GM12892 (cell line): ENCODE measurements at regions not wholly inside any gene's neighbourhood (a gene's known extent, or its start where the extent isn't known, plus 50 kb on each side); places are given as distances from the start of the nearest gene placed in this dataset.
"Not testable (repeated sequence)": the region's sequence is repeated elsewhere in the genome, so short reads cannot be mapped to it uniquely, and the experiment has no call there.

Experiments used
- DNase-seq: peaks from one replicate; pipeline ENCODE4 v3.0.0; 2011; ENCODE audit not compliant: insufficient read length
- FAIRE-seq: peaks from 2 replicates; lab custom pipeline; 2011; peaks lifted over from hg19 to GRCh38; lab: Jason Lieb, UNC
- POLR2A ChIP-seq: IDR thresholded peaks from 2 replicates; pipeline ENCODE4 v1.6.1; 2011; ENCODE audit warnings: low read depth, low read length, control low read depth
- POLR2AphosphoS5 ChIP-seq: IDR thresholded peaks from 2 replicates; pipeline ENCODE4 v1.6.1; 2011; ENCODE audit warnings: low read depth, low read length, control low read depth
- TAF1 ChIP-seq: IDR thresholded peaks from 2 replicates; pipeline ENCODE4 v1.6.1; 2011; ENCODE audit warnings: low read depth, mild to moderate bottlenecking, control low read depth, low read length, borderline replicate concordance

DNA sequence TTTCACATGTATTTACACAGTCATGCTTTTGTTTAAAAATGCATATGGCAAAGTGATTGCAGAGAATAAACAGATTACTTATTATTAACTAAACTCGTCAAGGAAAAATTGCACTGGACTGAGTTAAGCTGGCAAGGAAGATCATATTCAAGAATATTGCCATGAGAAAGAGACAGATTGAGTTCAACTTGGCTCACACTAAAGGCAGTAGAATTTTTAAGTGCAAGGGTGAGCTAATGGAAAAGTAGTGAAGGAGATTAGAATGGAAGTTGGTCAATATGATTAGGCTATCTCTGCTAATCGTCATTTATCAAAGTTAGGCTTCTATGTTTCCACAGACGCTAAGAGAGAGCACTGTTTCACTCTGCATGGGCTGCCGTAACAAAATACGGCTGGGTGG is 557.6 kb downstream of the PRR16 start:
- FAIRE-seq (no peak), DNase-seq (no peak)
- TF ChIP-seq TAF1 (no peak), POLR2AphosphoS5 (no peak), POLR2A (no peak)

DNA sequence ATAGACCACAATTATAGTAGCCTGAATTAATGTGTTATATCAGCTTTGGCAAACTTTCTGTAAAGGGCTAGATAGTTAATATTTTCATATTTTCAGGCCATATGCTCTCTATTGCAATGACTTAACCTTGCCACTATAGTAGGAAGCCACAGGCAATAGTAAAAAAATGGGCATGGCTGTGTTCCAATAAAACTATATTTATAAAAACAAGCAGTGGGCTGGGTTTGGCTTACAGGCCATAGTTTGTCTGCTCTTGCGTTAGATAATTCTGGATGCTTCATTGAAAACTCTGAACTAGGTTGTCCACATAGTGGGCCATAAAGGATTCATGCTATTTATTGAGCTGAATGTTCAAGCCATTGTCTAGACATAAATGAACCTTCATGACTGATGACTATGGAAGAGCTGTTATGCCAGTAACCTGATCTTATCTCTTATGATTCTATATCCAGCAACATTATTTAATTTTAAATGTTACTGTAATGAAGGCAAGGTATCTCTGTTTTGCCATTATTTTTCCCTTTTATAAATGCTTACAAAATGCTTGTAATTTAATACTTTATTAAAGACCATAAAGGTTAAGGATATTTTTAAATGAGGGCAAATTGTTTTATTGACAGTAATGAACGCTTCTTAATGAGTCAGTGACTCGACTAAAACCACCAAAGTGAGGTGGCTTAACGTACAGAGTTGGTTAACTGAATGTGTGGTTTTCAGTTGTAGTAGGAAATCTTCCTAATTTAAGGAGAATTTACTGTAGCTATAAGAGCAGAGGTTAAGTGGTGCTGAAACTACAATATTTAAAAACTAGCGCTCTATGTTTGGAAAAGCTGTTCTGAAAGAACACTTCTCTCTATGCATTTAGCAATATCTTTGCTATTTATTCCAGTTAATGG is 560.6 kb downstream of the PRR16 start:
- TF ChIP-seq TAF1 (no peak), POLR2AphosphoS5 (no peak), POLR2A (no peak)
- DNase-seq (no peak), FAIRE-seq (no peak)

DNA sequence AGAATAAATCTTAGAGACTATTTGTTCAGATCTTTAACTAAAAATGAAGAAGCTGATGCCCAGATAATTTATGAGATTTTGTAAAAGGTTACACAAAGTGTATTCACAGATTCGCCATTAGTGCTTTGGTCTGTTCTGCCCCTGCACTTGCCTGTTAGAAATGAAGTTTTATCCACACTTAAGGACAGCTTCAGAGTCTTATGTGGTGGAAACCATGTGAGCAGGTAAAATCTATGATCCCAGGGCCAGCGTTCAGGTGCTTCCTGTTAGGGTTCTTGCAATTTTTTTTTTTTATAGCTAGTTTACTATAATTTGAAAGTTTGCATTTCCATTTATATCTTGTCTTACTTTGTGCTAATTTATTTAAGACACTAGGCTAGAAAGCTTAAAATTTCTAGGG is 561.6 kb downstream of the PRR16 start:
- FAIRE-seq, result no peak
- DNase-seq, result no peak
- TF ChIP-seq TAF1, result no peak
- TF ChIP-seq POLR2A, result no peak
- no peak for TF ChIP-seq POLR2AphosphoS5

DNA sequence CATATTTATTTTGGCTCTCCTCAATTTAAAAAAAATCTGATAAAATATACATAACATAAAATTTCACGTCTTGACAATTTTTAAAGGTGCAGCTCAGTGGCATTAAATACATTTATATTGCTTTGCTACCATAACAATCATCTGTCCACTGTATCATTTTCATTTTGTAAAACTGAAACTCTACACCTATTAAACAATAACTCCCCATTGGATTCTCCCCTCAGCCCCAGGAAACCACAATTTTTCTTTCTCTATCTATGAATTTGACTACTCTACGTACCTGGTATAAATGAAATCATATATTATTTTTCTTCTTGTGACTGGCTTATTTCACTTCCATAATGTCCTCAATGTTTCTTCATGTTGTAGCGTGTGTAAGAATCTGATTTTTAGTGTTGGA is 563.5 kb downstream of the PRR16 start:
- no peak for FAIRE-seq
- DNase-seq, result no peak
- TF ChIP-seq POLR2A, result no peak
- TF ChIP-seq POLR2AphosphoS5, result no peak
- TF ChIP-seq TAF1, result no peak

DNA sequence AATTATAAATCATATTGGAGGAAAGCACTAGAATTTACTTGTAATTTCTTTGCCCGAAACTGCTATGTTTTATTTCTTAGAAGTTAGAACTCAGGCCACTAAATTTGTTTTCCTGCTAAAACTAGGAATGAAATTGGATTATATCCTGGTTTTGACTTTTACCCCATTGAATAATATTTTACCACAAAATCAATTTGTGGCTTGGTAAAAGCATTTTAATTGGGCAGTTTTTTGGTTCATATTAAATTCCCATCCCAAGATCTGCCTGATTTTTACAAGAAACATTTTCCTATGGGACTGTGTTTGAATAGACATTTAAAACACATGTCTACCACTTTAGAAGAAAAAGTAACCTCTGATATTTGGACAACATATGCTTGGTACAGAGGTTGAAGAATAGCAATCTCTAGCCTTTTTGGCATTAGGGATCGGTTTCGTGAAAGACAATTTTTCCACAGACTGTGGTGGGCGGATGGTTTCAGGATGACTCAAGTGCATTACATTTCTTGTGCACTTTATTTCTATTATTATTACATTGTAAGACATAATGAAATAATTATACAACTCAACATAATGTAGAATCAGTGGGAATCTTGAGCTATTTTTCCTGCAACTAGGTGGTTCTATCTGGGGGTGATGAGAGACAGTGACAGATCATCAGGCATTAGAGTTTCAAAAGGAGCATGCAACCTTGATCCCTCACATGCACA is 565.6 kb downstream of the PRR16 start:
- no peak for FAIRE-seq
- no peak for DNase-seq
- no peak for TF ChIP-seq POLR2A
- no peak for TF ChIP-seq POLR2AphosphoS5
- TF ChIP-seq TAF1, result no peak

DNA sequence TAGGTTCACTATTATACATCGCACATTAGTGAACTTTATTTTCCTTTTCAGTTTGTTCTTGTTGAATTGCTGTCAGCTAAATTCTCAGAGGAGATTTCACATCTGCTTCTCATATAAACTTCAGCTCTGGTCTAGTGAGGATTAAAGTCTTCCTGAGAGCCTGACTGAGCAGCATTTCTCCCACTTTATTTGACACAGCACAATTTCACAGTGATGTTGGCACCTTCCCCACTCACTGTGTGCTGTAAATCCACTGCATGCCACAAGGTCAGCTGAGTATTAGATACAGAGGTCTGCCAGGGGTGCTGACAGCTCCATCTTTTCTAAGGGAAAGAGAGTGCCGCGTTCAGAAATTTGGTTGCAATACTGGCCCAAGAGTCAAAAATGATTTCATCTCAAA is 567.4 kb downstream of the PRR16 start:
- DNase-seq, result no peak
- FAIRE-seq, result no peak
- TF ChIP-seq POLR2AphosphoS5 (no peak), TAF1 (no peak), POLR2A (no peak)

DNA sequence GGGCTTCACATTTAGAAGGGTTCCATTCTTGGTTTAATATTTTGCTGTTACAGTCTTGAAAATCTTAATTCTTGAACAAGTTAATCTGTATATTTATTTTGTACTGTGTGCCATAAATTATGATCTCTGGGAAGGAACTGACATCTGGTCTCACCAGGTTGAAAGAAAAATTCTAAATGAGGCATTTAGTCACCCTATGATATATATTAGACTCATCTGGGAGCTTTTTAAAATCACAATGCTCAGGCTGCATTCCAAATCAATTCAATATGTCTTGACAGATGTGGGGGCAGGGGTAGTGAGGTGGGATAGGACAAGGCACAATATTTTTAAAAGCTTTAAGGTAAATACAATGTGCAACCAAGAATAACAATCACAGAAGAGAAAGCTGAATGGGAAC is 569.2 kb downstream of the PRR16 start:
- no peak for FAIRE-seq
- DNase-seq, result no peak
- TF ChIP-seq TAF1, result no peak
- no peak for TF ChIP-seq POLR2A
- no peak for TF ChIP-seq POLR2AphosphoS5

DNA sequence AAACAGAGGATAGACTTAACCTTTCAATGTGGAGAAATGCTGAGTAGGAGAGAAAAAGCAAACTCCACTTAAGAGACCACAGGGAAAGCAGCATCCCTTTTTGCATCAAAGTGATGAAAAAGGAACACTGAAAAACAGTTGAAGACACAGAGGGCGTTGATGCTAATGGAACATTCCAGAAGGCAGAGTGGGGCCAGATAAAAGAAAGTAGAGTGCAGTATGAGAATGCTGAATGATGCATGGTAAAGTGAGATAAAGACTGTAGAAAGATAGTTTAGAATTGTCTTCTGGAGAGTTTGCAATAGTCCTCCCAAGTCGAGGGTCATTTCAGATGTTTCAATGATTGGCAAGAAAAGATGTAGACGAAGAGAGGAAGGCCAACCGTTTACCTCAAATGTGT is 574.3 kb downstream of the PRR16 start:
- FAIRE-seq (no peak), DNase-seq (no peak)
- no peak for TF ChIP-seq POLR2AphosphoS5
- TF ChIP-seq POLR2A, result no peak
- no peak for TF ChIP-seq TAF1

DNA sequence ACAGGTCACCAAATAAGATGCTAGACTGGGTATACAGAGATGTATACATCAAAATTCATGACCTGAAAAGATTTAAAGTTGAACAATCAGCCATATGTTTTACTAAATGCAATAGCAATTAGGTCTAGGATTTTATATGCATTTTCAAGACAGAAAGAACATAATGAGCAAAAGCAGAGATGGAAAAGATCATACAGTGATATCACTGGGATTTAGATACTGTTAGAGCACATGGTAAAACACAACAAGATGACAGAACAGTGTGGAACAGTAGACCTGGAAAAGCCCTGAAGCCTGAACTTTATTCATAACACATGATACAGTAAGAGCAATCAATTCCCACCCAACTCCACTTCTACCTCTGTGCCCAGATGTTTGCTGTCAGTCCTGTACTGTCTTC is 585.9 kb downstream of the PRR16 start:
- no peak for DNase-seq
- TF ChIP-seq POLR2A, result no peak
- TF ChIP-seq TAF1, result no peak
- TF ChIP-seq POLR2AphosphoS5, result no peak
- FAIRE-seq, result no peak

DNA sequence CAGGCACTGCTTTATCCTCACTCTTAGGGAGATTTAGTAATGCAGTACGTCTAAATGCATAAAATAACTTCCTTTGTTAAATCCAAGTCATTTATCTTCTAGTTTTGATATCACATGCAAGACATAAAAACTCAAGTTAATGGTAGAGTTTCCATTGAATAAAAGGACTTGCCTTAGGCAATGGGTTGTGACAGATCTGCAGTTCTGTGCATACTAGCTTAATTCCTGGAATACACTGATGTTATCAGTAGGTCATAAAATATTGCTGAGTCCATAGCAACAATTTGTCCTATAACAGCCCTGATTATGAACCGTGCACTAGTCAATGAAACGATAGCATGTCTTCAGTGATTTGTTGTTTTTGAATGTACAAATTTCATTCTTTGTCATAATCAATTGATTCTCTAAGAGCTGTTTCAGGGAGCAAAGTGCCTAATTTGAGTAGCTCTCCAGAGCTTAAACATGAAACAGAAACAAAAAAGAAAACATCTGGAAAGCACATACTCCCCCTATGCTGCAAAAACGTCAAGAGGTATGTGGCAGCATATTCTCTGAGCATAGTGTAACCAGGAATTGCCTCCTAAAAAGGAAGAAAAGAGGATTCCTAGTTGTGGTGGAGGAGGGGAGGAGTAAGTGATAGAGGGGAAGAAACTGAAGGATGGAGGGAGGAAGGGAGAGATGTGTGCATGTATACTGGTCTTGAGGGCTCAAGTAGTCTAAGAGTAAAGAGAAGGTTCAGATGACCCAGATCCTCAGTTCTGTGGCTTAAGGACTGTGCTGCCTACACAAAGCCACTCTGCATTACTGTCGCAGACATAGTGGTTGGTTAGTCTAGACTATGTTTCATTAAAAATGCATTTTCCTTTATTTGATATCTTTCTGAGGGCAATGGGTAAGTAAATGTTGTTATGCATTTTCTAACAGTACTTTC is 589.2 kb downstream of the PRR16 start:
- FAIRE-seq (no peak), DNase-seq (no peak)

DNA sequence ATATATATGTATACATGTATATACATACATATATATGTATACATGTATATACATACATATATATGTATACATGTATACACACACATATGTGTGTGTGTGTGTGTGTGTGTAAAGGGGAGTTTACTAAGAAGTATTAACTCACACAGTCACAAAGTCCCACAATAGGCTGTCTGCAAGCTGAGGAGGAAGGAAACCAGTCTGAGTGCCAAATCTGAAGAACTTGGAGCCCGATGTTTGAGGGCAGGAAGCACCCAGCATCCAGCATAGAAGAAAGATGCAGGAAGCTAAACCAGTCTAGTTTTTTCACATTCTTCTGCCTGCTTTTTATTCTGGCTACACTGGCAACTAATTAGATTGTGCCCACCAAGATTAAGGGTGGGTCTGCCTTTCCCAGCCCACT is 591.5 kb downstream of the PRR16 start:
- DNase-seq, result no peak
- FAIRE-seq, result no peak
- no peak for TF ChIP-seq POLR2AphosphoS5
- no peak for TF ChIP-seq POLR2A
- no peak for TF ChIP-seq TAF1

More for the DNA sequence above, 589.2 kb downstream of the PRR16 start:
- no peak for TF ChIP-seq POLR2A
- TF ChIP-seq TAF1, result no peak
- TF ChIP-seq POLR2AphosphoS5, result no peak

DNA sequence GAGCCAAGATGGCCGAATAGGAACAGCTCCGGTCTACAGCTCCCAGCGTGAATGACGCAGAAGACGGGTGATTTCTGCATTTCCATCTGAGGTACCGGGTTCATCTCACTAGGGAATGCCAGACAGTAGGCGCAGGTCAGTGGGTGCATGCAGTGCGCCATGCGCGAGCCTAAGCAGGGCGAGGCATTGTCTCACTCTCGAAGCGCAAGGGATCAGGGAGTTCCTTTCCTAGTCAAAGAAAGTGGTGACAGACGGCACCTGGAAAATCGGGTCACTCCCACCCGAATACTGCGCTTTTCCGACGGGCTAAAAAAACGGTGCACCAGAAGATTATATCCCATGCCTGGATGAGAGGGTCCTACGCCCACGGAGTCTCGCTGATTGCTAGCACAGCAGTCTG is 600.1 kb downstream of the PRR16 start:
- FAIRE-seq, DNase-seq: not testable (repeated sequence)

DNA sequence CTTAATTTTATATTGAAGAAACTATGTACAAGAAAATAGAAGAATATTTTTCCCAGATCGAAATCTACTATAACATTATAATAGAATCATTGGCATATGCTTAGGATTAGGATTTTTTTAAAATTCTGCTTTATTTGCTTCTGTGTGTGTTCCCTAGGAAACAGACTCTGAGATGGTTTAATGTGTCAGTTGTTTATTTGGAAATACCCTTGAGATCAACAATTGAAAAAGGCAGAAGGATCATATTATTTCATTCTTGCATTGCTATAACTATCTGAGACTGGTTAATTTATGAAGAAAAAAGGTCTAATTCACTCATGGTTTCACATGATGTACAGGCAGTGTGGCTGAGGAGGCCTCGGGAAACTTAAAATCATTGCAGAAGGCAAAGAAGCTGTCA is 622.6 kb downstream of the PRR16 start:
- TF ChIP-seq POLR2A (no peak), TAF1 (no peak)
- no peak for FAIRE-seq
- no peak for DNase-seq
